ENCODE measurements at regions not wholly inside any gene's neighbourhood (a gene's known extent, or its start where the extent isn't known, plus 50 kb on each side); places are given as distances from the start of the nearest gene placed in this dataset.

DNA sequence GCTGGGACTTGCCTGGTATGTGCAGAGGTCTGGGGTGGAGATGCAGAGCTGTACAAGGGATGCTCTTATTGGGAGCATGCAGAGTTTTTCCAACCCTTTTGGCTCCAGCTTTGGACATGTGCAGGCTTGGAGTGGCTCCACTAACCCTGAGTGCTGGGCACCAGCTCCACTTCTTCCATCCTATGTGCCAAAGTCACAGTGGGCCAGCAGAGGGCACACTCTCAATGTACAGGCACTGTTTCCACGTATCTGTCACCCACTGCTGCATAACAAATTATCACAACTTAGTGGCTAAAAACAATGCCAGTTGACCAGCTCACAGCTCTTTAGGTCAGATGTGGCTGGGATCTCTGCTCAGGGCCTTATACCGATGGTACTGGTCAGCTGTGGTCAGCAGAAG is 631.8 kb downstream of the AJAP1 start:
- DNase-seq (ENCODE audit: low spot score) = peak; percentile 35

DNA sequence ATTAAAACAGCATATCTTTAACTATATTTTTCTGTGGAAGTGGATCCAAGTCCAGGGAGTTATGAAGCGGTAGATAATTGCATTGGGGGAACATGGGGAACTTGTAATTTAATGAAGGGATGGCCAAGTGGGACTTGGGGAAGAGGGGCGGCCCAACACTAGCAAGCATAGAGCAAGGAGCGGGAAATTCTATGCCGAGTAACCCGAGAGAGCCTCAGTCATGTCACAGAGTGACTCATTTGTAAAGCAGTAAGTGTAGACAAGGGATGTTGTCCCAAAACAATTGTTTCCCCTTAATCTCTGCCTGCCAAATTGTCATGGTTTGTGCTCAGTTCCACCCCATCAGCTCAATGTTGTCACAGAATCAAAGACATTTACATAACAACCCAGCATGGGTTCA is 620.1 kb downstream of the AJAP1 start:
- DNase-seq (ENCODE audit: low spot score) = no peak

DNA sequence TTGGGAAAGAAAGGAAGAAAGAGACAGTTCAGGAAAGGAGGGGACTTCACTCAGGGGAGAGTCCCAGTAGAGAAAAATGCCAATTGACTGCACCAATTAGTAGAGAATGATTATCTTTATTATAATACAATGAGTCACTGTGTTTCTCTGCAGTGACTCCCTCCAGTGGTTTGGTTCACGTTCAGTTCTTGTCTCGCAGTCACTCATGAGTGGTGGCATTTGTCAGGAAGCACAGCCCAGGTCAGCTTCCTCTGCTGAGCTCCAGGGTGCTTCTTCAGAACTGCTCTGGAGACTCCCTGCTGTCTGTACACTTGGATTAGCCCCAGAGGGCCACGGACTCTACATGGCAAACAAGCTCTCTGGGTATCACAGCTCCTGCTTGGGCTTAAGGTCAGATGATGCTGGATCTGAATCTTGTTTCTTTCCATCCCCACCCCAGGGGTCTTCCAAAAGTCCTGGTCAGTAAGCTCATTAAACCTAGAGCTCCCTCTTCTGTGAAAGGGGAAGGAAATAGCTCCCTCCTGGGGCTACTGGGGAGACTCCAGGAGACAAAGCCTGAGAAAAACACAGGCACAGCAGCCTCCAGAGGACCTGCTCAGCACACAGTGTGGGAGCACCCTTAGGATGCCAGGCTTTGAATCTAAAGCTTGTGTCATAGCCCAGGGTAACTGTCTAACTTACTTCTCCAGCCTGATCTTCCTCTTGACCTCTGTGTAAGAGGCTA is 619.0 kb downstream of the AJAP1 start:
- DNase-seq (ENCODE audit: low spot score) = no peak

DNA sequence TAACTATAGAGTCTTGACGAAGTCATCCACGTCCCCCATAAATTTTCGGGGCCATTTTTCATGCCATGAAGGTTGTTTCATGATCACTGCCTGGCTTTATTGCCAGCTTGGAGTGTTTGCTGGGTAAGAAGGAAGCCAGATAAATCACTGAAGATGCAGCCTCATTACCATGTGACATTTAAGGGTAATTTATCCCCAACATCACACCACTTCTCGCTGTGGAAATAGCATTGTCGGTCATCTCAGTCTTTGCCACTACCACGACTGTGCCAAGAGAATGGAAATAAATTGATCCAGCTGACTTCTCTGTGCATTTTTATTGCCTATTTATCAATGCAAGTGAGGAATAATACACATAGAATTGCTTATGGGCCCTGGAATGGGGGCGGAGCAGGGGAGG is 617.9 kb downstream of the AJAP1 start:
- DNase-seq (ENCODE audit: low spot score) = no peak

DNA sequence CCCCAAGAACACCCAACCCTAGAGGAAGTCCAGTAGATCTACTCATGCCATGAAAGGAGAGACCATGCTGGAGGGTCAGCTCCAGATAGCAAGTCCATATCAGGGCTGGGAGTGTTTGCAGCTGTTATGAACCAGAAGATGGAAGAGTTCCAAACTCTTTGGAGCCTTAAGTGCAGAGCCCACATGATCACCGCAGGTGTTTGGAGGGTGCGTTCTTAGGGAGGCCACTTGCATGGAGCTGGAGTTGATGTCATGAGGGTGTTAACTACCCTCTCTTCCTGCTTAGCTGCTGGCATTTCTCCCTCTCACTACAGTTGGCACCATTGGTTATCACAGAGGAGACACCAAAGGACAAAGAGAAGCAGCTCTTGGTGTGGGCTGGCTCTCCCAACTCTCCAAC is 616.9 kb downstream of the AJAP1 start:
- no peak for DNase-seq (ENCODE audit: low spot score)

DNA sequence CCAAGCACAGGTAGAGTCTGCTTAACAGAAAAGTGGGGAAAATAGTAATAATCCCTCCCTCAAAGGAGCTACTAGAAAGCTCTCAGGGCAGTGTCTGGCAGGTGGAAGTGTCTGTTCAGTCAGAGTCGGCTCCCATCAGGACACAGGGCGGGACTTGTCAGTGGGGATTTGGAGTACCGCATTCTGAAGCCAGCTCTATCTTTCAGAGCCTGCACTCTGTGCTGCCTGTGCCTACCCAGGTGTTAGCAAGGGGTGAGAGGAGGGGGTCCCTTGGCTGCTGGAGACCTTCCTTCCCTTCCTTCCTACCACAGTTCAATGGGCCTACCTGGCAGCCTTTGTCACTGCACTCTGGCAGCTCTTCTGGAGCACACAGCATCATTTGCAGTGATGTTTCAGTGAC is 615.5 kb downstream of the AJAP1 start:
- no peak for DNase-seq (ENCODE audit: low spot score)

DNA sequence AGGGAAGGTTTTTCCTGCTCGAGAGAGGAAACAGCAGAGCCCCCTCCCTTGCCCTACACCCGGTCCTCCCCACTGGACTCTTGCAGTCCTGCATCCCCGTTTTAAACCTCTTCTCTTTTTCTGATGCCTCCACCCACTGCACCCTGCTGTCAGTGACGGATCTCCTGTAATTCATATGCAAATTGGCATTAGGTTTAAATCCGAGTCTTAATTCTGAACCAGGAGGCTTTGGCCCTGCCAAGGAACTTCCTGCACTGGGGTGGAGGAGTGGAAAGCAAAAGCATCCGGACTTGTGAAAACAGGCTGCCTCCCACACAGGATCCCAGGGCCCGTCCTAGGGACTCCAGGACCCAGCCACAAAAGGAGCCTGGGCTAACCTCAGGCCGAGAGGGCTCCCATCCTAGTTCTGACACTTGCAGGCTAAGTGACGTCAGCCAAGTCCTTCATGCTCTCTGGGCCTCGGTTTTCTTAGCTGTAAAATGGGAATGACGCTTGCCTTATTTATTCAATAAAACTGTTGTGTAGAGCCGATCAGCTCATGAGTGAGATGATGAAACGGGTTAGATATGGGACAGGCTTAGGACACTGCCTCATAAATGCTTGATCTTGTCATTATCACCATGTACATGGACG is 613.3 kb downstream of the AJAP1 start:
- DNase-seq (ENCODE audit: low spot score) = no peak

DNA sequence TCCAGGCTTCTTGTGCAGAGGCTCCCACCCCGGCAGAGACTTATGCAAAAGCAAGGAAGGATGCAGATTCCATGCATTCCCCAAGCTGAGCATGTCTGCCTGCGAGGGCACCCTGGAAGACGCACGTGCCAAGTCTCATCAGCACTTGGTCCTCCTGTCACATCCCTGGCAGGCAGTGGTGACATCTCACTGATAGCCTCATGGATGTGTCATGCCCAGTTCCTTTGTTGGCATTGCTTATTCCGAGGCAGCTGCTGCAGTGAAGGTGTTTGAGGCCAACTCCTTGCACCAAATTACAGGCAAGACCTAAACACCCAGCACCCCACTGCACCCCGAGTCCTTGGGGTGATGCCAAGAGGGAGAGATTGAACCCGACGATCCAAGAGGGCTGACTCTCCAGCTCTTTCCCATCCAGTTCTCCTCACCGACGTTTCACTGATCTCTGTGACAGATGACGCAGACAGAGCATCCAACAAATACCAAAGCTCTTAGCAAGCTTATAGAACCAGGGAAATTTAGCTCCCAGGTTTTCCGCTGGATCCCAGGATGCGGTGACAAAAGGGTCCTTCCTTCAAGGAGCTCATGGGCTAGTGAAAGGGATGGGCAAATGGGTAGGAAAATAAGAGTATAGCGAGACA is 611.1 kb downstream of the AJAP1 start:
- no peak for DNase-seq (ENCODE audit: low spot score)

DNA sequence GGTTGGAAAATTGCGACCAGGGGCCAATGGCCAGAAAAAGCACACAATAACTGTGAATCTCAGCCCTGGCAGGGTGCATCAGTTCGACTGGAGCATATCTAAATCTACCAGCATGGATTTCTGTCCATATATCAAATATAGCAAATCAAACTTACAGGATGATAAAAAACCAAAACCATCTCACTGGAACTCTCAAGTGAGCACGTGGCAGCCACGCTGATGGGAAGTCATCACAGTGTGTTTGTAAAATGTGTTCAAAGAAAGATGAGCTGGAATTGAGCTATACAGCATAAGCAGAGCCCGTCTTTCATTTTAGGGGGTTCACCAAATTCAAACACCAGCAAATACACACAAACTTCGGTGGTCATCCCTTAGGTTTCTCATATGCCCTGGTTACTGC is 610.1 kb downstream of the AJAP1 start:
- DNase-seq (ENCODE audit: low spot score) = no peak

DNA sequence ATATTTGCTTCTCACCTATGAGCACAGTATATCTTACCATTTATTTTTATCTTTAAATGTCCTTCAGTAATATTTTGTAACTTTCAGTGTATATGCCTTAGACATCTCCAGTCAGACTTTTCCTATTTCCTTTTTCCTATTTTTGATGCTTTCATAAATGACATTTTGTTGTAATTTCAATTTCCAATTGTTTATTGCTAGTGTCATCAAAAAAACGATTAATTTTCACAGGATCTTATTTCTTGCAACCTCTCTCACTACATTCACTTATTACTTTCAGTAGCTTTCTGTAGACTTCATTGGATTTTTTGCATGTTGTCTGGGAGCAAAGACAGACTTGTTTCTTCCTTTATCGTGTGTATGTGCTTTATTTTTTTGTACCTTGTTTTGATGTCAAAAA is 602.4 kb downstream of the AJAP1 start:
- DNase-seq (ENCODE audit: low spot score) = no peak

DNA sequence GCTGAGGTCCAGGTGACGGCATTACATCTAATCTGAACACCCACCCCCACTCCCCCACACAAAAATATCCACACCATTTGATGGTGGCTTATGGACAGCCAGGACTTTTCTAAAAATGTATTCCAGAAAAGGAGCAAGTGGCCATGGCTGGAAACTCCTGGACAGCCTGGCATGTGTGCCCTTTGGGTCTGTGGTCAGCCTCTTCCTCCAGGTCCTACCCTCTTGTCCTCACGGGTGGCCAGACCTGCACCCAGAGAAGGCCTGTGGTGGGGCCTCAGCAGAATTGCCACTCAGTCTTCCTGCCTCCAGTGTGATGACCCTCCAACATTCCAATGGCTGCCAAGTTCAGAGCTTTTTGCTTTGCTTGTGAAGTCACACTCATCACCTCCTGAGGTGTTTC is 600.6 kb downstream of the AJAP1 start:
- no peak for DNase-seq (ENCODE audit: low spot score)

DNA sequence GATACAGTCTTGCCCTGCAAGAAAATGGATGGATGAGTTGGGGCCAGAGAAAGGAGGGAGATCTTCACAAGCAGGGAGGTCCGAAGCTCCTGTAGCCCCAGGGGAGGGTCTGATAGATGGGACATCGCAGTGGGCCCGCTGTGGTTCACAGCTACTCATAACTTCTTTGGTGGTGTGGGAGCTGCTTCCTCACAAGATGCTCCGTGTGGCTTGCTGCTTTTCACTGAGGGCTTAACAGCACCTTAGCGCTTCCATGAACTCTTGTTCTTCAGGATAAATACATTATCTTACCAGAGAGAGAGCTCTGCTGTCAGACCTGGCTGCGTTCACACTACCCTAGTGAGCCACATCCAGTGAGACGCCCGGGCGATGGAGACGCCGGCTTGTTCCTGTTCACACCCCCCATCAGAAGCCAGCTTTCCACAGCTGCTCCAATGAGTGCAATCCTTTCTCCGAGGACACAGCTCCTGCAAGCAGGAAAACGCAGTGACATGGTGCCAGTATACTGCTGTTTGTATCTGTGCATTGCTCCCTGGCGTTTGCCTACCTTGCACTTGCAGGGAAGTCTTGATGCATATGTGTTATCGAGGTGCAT is 599.8 kb downstream of the AJAP1 start:
- DNase-seq (ENCODE audit: low spot score) = no peak

DNA sequence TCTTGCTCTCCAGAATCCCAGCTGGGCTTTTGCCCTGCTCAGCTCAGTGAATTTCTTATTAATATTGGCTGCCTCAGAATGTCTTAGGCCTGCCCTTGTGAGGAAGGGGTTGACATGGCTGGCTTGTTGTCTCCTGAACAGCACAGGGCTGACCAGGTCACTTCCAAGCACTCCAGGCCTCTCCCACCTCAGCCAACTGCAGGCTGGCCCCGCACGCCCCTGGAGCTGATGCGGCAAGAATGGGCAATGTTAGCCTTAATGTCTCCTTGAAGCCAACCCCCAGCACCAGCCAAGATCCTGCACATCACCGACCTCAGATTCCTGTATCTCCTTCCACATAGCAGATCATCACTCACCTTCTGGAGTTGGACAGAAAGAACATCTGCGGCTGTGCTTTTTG is 598.6 kb downstream of the AJAP1 start:
- DNase-seq (ENCODE audit: low spot score) = no peak

DNA sequence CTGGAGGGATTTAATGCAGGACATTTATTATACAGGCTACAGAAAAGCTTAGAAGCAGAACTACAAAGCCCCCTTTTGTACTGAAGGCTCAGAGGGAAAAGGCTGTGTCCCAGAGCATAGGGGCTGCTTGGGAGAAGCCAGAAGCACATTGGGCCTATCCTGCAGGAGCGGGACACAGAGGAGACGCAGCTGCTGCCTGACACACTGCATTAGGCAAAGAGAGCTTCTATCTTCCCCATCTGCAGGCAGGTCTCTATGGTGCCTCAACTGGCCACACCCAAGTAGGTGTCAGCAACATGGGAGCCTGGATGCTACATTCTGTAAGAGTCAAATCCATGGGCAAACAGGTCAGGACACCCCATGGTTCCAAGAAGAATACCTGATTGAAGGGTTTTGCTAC is 595.9 kb downstream of the AJAP1 start:
- DNase-seq (ENCODE audit: low spot score) = no peak

DNA sequence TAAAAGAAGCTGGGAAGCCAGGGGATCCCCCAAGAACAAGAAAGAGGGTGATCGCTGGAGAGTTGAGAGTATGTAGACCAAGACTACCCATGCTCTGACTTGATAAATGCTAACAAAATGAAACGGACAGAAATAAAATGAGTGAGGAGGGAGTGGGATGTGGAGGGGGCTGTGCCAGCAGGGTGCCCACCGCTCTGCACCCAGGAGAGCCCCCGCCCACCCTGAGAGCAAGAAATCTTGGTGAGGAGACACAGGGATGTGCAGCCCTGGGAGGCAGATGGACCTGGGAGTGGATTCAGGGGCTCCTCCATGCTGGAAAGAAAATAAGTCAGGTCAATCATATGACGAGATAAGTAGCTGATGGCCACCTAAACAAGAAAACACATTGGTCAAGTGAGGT is 590.9 kb downstream of the AJAP1 start:
- no peak for DNase-seq (ENCODE audit: low spot score)

DNA sequence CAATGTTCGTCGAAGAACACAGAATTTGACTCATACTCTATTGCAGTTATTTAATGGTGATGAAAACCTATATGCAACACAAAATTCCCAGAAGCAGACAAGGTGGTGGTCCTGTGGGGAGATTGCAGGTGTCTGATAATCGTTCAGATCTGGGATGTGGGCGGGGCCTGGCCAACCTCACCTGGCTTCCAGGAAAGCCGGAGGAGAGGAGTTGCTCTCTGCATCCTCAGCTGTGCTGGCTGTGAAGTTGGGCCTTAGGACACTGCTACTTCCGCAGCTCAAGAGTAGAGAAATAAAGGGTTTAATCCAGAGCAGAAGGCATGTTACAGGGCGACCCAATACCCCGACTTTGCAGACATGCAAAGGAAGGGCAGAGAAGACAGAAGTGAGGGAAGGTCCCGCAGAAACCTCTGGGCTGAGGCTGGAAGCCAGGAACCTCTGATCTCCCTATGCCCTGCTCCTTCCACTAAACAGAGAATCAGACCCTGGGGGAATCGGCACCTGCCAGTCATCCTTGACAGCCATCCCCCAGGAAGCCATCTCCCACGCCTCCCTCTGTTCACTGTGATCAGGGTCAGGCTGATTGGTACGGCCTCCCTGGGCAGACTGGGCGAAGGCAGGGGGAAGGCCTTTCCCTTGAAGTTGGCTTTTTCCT is 590.3 kb downstream of the AJAP1 start:
- DNase-seq (ENCODE audit: low spot score) = no peak

DNA sequence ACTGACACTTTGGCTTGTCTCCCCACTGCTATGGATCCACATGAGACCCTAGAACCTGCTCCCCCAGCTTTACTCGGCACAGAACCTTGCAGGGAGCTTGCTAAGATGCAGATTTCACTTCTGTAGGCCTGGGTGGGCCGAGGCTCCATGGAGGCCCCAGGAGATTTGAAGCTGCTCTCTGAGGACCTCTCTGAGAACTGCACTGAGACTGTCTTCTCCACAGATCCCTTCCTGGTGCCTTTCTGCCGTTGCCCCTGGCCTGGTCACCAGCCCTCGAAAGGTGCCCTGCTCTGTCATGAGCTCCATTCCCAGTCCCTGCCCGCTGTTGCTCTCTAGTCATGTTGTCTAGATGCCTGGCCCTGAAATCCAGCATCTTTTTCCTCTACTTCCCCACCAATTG is 588.4 kb downstream of the AJAP1 start:
- DNase-seq (ENCODE audit: low spot score) = no peak

DNA sequence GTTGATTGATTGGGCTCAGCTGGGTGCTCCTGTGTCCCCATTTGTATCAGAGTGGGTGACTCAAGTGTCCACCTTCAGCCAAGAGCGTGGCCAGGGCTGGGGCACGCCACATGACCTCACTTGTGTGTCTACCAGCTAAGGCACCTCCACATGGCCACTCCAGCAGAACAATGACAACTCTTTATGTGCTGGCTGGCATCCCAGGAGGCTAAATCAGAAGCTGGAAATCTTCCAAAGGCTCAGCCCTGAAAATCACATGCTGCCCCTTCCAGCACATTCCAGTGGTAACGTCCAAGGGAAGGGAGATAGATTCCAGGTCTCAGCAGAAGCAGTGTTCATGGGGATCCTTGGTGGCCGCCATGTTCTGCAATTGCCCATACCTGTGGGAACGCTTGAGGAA is 585.5 kb downstream of the AJAP1 start:
- DNase-seq (ENCODE audit: low spot score) = no peak

DNA sequence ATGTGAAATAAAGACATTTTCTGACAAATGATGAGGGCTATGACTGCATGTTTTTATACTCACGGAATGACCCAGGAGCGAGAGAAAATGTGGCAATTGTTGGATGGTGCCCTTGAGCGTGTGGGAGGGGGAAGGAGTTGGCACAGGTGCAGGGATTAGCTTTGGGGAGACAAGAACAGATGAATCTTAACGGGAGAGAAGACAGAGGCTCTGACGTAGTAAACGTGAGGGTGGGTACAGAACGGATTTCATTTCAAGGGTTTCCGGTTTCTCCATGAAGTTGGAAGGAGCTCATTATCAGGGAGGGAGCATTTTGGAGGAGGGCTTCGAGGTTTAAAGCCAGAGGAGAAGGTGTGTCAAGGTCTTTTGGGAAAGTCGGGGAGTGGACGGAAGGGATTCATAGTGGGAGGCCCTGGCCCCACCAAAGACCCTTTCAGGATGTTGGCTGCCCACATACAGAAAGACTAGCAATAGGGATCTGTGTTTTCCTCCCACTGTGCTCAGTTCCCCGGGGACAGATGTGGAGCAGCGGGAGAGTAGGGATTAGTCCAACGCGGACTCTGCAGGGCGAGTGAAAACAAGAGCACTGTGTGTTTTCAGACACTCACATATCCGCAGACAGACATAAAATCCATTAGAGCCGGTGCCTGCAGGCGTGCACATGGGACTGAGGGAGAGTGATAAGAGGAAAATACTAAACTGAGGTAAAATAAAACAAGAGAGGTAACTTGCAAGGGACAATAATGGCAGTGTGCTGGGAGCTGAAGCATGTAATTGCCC is 584.1 kb downstream of the AJAP1 start:
- DNase-seq (ENCODE audit: low spot score) = no peak

DNA sequence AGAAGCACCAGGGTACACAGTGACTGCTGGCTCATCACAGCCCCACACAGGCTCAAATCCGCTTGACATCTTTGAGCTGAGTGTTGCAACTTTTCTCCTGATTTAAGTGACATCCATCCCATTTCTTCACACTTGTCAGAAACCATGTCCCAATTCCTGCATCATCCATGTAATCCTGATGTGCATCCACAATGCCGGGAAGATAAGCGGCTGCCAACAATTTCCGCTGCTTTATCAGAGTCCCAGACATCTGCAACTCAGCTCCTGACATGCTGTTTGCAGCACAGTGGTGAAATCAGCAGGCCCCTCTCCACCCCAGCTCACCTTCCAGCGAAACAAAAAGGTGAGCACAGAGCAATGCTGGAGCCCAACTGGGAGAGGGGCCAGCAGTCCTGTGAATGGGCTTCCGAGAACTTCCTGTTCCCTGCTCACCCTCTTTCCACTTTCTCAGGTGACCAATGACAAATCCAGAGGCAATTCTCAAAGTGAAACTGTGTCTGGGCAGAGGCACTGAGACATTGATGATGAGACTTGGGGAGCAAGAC is 581.0 kb downstream of the AJAP1 start:
- no peak for DNase-seq (ENCODE audit: low spot score)

DNA sequence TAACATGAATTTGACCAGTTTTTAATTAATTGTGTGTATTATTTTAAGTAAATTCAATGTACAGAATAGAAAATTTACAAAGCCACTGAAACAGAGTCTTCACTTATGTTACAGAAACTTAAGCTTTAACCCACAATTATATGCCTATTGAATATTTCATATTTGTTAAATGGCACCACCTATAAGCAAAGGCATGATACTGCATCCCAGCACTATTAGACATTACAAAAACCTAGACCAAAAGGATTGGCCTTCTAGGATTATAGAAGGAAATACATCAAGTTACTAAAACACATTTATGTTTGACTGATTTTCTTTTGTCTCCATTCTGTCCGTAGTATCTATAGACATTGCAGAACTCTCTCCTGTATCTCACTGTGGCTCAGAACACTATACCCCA is 578.1 kb downstream of the AJAP1 start:
- DNase-seq (ENCODE audit: low spot score) = no peak

Measured in NAMALWA (cell line).